GM21723 (cell line): ENCODE measurements at regions not wholly inside any gene's neighbourhood (a gene's known extent, or its start where the extent isn't known, plus 50 kb on each side); places are given as distances from the start of the nearest gene placed in this dataset.
A peak's percentile ranks its signal among the peaks of the same experiment; 100 is the strongest.
"Not testable (repeated sequence)": the region's sequence is repeated elsewhere in the genome, so short reads cannot be mapped to it uniquely, and the experiment has no call there.

ENCODE experiments used
- ATAC-seq: cut with Tn5 transposase; IDR thresholded peaks from one replicate; pipeline ENCODE4 v1.9.1; 2021; ENCODE audit warnings: mild to moderate bottlenecking, moderate library complexity; ENCODE audit not compliant: unreplicated experiment

DNA sequence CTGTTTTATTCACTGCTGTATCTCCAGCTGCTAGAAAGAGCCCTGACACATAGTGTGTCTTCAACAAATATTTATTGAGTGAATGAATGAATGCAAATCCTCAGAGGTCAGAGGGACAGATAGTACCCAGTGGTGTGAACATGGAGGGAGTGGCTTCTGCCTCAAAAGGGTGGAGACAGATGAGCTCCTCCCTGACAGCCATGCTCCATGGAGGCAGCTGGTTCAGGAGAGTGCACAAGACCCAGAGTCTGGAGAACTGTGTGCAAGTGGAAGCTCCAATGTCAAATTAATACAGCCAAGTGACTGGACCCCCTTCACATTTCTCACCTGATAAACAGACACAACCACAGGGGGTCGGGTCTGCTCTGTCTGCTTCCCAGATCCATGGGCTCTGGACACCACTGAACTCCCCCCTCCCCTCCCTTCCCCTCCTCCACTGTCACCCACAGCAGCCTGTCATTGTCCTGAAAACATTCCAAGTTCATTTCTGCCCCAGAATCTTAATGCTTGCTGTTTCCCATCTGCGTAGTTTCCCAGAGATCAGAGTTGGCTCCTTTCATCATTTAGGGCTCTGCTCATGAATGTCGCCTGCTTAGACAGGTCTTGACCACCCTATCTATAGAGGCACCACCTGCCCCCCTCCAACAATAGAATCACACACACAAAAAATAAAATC is 312.9 kb upstream of the PODXL start:
- no peak for ATAC-seq

DNA sequence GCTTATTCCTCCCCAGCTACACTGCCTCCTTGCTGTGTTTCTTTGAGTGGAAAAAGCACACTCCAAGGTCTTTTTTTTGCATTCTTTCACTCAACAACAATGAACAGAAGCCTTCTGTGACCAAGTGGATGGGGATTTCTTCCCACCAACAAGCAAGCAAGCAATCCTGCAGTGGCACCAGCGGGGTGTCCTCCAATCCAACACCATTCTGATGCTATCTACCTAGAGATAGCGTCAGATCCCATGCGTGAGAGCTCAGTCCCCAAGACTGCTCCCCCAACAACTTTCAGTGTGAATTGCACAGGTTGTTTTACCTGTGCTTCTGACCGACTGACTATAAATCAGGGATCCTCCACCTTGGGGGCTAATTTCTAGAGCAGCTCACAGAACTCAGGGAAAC is 311.0 kb upstream of the PODXL start:
- ATAC-seq: no peak

DNA sequence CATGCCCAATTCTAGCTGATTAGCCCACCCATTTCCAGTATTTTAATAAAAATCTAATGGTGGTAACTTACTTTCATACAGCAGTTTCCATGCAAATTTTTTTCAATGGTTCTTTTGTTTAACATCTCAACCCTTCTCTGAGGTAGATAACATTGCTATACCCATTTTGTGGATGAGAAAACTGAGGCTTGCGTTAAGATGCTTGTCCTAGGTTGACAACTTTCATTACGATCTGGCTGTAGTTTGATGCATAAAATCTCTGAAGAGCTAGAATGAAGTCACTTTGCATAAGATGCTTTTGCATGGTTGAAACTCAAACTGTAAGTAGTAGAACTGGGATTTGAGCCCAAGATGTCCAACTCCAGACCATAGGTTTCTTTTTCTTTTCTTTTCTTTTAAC is 309.5 kb upstream of the PODXL start:
- no peak for ATAC-seq

DNA sequence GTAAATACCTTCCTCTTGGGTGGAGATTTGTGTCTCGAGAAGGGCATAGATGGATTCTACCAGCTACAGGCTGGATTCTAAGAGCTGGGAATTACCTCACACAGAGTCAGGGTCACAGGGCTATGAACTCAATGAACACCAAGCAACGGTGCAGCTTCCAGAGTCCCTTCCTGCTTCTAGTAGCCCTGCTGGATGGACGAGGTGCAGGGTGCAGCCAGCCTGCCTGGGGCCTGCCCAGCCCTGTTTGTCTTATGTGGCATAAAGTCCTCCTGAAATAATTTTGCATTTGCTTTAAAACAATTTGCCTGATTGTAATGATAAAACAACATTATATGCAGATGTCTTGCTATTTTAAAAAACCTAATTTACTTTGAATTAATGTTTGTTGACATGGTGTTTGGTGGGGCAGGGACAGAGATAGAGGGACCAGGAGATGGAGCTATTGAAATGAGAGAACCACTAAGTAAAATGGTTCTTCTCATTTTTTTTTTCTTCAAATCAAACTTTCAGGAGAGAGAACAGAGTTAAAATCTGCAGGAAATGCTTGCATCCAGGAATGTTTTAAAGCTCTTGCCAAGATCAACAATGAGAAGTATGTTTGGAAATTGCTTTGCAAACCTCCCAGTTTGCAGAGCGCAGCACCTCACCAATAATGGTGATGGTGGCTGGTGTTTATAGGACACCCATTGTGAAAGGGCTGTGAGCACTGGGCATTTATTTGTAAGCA is 305.4 kb upstream of the PODXL start:
- no peak for ATAC-seq

DNA sequence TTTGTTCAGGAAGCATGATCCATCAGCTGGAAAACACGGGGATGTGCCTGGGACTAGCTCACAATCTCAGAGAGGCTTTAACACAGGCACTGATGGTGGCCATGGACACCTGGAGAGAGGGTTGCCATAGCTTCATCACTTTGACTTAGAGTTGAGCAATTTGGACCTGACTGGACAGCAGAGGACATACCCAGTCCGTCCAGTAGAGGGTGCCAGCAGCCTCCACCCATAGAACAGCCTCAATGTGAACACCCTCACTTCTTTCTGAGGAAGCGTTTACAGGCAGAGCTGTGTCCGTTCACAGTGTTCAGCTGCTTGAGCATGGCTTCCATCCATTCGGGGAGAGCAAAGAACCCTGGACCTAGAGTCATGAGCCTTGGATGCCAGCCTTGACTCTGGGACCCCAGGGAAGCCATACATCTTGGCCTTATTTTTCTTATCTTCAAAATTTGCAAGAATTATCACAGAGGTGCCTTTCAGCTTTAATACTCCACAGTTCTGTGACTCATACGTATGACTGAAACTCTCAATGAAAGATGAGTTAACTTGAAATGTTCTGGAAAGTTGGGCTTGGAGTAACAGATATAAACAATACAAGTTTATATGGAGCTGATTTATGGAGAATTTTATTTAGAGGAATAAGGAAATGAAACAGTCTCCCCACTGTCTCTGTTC is 302.9 kb upstream of the PODXL start:
- peak; percentile 79 for ATAC-seq

DNA sequence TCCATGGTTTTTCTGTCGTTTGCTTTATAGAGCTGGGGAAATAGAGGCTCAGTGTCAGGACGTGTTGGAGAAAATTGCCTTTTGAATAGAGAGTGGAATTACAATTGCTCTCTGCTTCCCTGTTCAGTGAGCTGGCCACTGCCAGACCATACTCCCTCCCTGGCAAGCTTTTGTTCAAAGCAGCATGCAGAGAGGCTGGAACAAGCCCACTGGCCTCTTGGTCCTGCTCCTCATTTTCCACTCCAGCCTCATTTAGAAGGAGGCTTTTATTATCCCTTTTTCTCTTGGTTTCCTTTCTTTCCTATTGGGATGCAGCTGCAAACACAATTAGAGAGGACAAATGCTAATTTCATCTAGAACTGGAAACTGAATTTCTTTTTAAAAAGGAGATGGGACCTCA is 302.2 kb upstream of the PODXL start:
- no peak for ATAC-seq

DNA sequence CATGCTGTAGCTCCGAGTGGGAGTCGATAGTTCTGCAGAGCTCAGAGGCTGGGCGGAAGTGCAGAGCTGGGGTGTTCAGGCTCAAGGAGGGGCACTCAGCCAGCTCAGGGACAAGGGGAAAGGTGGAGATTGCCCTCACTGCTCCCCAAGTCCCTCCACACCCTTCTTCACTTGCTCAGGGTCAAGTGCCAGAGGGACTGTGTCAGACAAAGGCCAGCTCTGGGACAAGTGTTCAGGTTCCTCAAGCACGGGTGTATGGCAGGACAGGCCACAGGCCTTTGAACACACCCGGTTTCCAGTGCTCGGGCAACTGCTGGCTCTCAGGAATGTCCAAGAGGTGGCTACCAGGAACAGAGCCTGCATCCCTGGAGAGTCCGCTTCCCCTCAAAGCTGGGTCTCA is 293.0 kb upstream of the PODXL start:
- no peak for ATAC-seq

DNA sequence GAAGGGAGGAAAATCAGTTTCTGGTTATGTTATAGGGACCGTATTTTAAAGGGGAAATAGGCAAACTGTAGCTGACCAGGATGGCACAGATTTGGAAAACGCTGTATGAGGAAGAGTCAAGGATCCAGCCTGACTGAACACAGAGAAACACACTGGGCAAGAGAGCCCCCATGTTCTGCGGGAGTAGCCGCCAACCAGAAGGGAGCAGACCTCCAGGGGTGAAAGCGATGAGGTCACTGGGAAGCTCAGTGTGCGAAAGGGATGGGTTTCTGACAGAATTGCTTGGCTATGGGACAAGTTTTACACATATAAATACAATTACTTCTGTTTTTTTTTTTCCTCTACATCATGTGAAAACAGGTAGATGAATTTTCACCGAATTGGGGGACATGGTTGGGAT is 291.6 kb upstream of the PODXL start:
- no peak for ATAC-seq

DNA sequence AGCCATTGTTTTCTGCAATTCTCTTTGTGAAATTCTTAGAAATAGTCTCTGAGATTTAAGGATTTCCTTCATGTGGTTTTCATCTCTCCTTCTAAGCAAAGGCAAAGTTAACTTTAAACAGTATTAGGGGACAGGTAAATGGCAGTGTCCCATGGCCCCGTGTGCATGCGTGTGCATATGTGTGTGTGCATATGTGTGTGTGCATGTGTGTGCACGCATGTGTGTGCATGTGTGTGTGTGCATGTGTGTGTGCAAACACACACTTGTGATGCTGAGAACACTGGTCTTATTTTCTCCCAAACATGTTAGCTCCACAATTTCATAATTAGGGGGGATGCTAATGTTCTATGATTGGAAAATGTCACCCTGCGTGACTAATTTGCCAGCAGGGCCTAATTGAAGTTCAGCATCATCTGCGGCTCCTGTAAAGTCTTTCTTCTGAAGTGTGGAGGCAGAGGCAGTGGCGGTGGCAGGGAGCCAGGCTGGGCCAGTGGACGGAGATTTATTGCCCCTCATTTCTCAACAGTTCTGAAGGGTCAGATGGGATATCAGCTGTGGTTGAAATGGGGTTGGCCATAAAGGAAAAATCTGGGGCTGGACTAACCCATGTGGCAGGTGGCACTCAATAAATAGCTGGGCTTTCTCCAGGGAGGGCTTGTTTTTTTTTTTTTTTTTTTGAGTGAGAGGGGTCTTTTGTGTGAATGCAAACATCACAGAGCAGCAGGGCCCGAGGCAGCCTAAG is 289.3 kb upstream of the PODXL start:
- no peak for ATAC-seq

DNA sequence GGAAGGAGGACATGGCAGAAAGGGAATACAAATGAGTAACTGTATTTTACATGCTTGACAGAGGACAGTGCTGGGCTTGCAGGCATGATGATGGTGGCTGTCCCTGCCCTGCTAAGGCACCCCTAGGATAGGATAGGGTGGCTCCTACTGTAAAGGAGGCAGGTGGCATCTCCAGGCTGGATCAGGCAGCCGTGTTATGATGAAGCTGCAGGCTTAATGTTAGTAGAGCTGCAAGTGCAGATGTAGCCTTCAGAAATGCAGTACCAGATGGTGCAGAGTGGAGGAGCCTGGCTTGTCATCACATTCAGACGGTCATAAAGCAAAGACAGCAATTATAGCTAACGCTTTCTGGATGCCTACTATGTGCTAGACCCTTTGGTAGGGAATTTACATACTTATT is 287.9 kb upstream of the PODXL start:
- ATAC-seq: no peak

DNA sequence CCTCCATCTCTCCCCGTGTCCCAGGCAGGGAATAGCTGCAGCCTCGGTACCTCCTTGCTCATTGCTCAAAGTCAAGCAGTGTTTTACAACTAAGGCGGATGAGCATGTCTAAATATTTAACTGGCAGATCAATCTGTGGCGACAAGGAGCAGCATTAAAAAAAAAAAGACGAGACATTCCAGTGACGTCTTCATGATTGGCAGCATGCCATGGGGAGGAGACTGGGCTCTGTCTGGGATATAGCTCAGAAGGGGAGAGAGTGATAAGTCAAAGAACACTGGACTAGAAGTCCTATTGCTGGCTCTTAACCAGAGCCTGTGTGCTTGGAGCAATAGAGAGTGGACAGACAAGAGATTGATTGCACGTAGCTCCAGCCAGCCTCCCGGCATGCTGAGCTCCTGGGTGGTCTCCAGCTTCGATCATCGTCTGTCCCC is 287.5 kb upstream of the PODXL start:
- no peak for ATAC-seq

DNA sequence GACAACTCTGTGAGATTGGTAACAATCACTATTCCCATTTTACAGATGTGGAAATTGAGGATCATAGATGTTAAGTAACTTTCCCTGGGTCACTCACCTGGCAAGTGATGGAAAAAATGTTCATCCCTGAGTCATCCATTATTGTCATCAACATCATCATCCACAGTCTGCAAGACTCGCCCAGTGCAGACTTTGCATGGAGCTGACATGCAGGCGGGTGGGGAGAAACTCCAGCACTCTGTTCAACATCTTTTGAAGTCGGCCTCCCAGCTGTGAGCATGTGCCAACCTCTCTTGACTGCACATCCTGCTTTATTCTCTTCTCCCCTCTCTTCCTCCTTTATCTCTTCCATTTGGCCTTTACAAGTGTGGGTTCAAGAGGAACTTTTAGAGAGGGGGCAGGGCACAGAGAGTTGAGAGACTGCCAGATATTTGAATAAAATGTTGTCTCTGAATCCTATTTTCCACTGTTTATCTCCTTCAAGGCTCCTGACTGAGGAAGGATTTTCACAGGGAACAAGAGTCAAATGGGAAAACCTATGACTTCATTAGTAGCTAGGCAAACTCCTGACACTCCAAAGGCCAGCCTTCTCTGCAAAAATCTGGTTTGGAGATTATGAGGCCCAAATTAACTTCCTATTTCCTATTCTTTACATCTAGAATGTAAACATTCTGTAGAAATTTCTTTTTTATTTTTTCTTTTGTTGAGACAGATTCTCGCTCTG is 283.7 kb upstream of the PODXL start:
- ATAC-seq: no peak

DNA sequence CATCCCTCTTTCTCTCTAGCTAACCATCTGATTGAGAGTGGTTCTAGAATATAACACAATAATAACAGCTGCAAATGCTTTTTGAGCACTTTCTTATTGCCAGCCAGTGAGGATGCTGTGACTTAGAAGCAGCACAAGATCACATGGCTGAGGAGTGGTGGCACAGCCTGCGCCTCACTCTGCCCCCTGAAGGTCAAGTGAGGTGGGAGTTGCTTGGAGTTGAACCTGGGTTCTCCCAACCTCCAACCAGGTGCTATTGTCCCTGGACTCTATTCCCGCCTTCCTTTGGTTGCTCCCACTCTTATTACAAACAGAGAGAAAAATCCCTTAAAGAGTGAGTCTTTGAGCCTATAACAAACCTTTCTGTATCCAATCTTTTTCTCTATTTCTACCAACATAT is 280.3 kb upstream of the PODXL start:
- ATAC-seq: no peak

DNA sequence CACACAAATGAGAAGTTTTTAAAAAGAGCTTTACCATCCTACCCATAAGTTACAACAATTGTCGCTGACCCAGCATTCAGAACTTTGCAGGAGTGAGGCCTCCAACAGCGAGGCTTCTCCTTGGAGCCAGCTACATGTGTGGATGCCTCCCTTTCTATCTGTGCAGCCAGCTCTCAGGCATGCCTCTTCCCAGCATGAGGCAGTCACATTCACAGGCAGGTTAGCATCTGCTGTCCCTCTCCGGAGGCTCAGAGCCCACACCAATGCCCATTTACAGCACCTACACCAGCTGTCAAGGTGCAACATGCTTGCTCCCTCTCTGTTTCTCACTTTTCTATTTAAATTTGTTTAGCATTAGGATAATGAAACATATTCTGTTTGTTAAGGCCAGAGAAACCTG is 278.7 kb upstream of the PODXL start:
- ATAC-seq: no peak

DNA sequence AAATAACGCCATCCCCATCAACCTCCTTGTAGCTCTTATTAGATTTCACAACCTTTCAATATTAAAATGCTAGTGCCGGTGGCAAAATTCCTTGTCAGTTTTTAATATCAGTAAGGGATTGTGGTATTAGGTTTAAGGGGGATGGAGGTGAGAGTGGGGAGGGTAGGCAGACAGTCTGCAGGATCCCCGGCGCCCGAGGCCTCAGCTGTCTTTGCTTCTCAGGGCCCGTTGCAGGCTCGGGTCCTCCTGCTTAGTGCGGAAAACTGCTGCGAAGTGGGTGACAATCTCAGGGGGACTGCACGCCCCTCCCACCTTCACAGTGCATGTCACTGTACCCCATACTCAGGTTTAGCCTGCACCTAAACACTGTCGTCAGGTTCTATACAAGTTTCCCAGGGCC is 274.3 kb upstream of the PODXL start:
- ATAC-seq: no peak

DNA sequence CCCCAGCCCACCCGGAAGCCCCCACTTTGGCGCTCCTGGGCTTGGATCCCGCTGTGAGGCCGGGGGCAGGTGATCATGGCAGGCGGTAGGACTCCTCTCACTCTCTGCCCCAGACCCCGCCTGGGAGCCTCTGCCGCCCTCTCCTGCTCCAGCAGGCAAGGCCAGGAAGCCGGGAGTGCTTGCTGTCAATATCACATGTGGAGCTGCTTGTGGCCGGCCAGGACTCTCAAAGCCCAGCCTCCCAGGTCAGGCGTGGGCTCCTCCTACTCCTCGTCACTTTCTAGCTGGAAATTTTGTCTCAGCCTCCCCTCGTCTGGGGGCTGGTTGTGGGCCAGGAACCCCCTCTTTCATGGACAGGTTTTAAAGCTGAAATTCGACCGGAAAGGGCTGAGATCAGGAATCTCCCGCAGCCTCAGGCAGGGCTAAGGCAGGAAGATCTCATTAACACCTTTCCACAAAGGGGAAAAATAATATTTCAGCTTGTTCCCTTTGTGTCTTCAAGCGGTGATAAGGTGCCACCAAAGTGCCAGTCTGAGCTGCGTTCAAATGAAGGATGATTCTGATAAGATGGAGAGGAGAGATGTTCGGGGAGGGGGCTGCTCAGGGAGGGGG is 273.6 kb upstream of the PODXL start:
- no peak for ATAC-seq

DNA sequence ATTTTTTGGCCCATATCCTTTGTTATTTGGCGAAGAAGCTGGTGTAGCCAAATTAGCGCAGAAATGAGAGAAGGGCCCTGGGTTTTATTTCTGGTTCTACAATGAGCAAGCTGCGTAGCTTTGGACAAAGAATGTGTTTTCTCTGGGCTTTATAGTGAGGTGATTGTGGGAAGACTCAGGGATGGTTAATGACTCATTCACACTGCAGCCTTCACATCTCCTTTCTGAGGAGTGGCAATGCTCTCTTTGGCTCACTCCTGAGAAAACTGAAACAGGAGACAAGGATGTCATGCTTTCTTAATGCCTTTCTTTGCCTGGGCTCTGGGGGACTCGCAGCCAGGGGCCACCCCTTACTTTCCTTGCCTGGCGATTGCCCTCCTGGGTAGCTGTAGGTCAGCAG is 271.0 kb upstream of the PODXL start:
- ATAC-seq: no peak

DNA sequence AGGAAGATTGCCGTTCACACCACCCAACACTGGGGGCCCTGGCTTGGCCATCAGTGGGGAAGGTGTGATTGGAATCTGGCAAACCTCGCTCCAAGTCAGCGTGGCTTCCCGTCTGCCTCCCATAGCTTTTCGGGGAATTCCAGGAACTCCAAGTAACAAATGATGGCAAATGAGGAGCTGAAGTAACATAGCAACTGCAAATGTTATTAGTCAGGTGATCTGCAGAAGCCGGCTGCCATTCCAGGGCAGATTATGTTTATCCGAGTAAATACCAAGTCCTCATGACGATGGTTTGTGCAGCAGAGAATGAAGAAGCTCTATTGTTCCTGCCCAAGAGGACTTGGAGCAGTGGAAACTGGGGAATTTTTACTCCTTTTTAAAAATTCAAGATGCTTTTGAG is 270.5 kb upstream of the PODXL start:
- ATAC-seq: no peak

DNA sequence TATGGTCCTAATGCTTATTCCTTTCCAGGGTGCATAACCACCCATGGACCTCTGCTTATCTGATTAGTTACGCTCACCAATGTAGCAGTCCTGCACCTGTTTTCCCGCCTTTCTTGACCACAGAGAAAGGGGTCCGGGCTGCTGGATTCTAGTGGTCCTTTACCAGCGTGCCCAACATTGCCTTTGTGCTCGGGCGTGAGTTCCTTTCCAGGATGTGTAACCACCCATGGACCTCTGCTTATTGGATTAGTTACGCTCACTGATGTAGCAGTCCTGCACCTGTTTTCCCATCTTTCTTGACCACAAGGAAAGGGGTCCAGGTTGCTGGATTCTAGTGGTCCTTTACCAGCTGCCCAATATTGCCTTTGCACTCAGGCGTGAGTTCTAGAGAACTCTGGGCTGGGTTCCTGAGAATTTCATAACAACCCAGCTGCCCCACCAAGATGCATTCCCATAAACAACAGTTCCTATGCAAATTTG is 267.6 kb upstream of the PODXL start:
- ATAC-seq: not testable (repeated sequence)

DNA sequence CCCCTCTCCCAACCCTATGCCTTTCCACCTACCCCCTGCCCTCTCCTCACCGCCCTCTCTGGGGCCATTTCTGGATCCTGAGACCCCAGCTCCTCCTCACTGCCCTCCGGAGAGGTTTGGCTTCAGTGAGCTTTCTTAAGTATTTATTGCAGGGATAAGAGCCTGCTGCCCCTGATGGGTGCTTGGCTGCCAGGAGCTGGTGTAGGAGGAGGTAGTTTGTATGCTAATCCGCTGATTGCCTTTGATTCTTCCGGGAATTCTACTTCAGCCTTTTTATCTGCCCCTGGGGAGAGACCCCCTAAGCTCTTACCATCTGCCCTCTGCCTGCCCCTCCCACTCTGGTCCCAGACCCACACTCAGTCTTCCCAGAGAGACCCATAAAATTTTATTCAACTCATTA is 263.5 kb upstream of the PODXL start:
- ATAC-seq: no peak
